ENCODE measurements at regions not wholly inside any gene's neighbourhood (a gene's known extent, or its start where the extent isn't known, plus 50 kb on each side); places are given as distances from the start of the nearest gene placed in this dataset.

- Histone ChIP-seq H3K4me3 (no peak overlapping the region), H3K4me1 (no peaks in the 10 kb centered on the region), H3K27ac (no peak overlapping the region), H3K36me3 (no peaks in the 10 kb centered on the region), H3K27me3 (peaks cover 0 to 4% of the 10 kb centered on the region in 2 donors), H3K9me3 (no peaks in the 10 kb centered on the region)
- intact Hi-C loops (cut with DNase I; ENCODE audit: low total_unique reads), result no loop called here
- DNase-seq (ENCODE audit: low spot score in 2 of 2), result no peak
- TF ChIP-seq POLR2AphosphoS5 (IDR thresholded peaks at IDR 0.05), result no peak
- TF ChIP-seq POLR2A (IDR thresholded peaks at IDR 0.05), result no peak
- no peak for TF ChIP-seq CTCF (IDR thresholded peaks at IDR 0.05)
Observed at GRCh38 chrX:26442340-26442739, 226.4 kb downstream of the MAGEB5 start.

- Histone ChIP-seq H3K27ac (no peak overlapping the region), H3K4me1 (no peaks in the 10 kb centered on the region), H3K4me3 (no peak overlapping the region), H3K27me3 (peaks cover 0 to 3% of the 10 kb centered on the region in 2 donors), H3K36me3 (no peaks in the 10 kb centered on the region), H3K9me3 (peaks cover 0 to 23% of the 10 kb centered on the region in 2 donors)
- TF ChIP-seq POLR2A (IDR thresholded peaks at IDR 0.05) (no peak), CTCF (IDR thresholded peaks at IDR 0.05) (no peak), POLR2AphosphoS5 (IDR thresholded peaks at IDR 0.05) (no peak)
- DNase-seq (ENCODE audit: low spot score in 2 of 2), result no peak
- intact Hi-C loops (cut with DNase I; ENCODE audit: low total_unique reads), result no loop called here
Observed at GRCh38 chrX:26414534-26414933, 198.6 kb downstream of the MAGEB5 start.

GRCh38 chrX:26411045-26411444 is 195.1 kb downstream of the MAGEB5 start:
- H3K4me1 ChIP-seq, result no peaks in the 10 kb centered on the region
- peaks cover 0 to 3% of the 10 kb centered on the region in 2 donors for H3K27me3 ChIP-seq
- no peaks in the 10 kb centered on the region for H3K9me3 ChIP-seq
- intact Hi-C loops (cut with DNase I; ENCODE audit: low total_unique reads), result no loop called here
- no peak overlapping the region for H3K4me3 ChIP-seq
- no peaks in the 10 kb centered on the region for H3K36me3 ChIP-seq
- no peak overlapping the region for H3K27ac ChIP-seq
- DNase-seq (ENCODE audit: low spot score in 2 of 2), result no peak
- TF ChIP-seq CTCF (IDR thresholded peaks at IDR 0.05) (no peak), POLR2A (IDR thresholded peaks at IDR 0.05) (no peak), POLR2AphosphoS5 (IDR thresholded peaks at IDR 0.05) (no peak)

GRCh38 chrX:26409636-26410035 is 193.7 kb downstream of the MAGEB5 start:
- no peak overlapping the region for H3K4me3 ChIP-seq
- H3K4me1 ChIP-seq, result no peaks in the 10 kb centered on the region
- peaks cover 0 to 3% of the 10 kb centered on the region in 2 donors for H3K27me3 ChIP-seq
- TF ChIP-seq POLR2A (IDR thresholded peaks at IDR 0.05) (no peak), CTCF (IDR thresholded peaks at IDR 0.05) (no peak), POLR2AphosphoS5 (IDR thresholded peaks at IDR 0.05) (no peak)
- H3K9me3 ChIP-seq, result no peaks in the 10 kb centered on the region
- no peak for DNase-seq (ENCODE audit: low spot score in 2 of 2)
- no peak overlapping the region for H3K27ac ChIP-seq
- no peaks in the 10 kb centered on the region for H3K36me3 ChIP-seq
- intact Hi-C loops (cut with DNase I; ENCODE audit: low total_unique reads), result no loop called here

GRCh38 chrX:26387906-26388305 is 171.9 kb downstream of the MAGEB5 start:
- intact Hi-C loops (cut with DNase I; ENCODE audit: low total_unique reads), result no loop called here
- H3K27me3 ChIP-seq, result peaks cover 0 to 6% of the 10 kb centered on the region in 2 donors
- no peaks in the 10 kb centered on the region for H3K36me3 ChIP-seq
- no peak overlapping the region for H3K4me3 ChIP-seq
- H3K27ac ChIP-seq, result no peak overlapping the region
- peaks cover 0 to 2% of the 10 kb centered on the region in 2 donors for H3K9me3 ChIP-seq
- no peak for DNase-seq (ENCODE audit: low spot score in 2 of 2)
- TF ChIP-seq CTCF (IDR thresholded peaks at IDR 0.05) (no peak), POLR2A (IDR thresholded peaks at IDR 0.05) (no peak), POLR2AphosphoS5 (IDR thresholded peaks at IDR 0.05) (no peak)
- H3K4me1 ChIP-seq, result no peaks in the 10 kb centered on the region
